ENCODE measurements at regions not wholly inside any gene's neighbourhood (a gene's known extent, or its start where the extent isn't known, plus 50 kb on each side); places are given as distances from the start of the nearest gene placed in this dataset.
A peak's percentile ranks its signal among the peaks of the same experiment; 100 is the strongest.

DNA sequence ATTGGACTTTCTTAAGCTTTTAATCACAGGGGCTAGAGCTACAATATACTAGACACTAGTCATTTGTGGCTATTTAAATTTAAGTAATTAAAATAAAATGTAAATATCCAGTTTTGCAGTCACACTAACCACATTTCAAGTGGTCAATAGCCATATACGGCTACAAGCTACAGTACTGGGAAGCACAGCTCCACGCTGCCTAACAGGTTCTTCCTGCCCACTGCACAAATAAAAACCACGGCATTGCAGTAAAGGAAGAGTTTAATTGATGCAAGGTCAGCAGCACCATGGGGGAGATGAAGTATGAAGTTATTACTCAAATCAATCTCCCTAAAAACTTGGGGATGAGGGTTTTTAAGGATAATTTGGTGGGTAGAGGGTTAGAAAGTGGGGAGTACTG, 134.1 kb downstream of the LURAP1L start:
- DNase-seq (peak in 1 of 3 donors; percentile 42), ATAC-seq (ENCODE audit: insufficient read depth, low FRiP score) (no peak)
- no peak overlapping the region for H3K9ac ChIP-seq (ENCODE audit: insufficient read depth in 1 of 2, low read length in 2 of 2)
- H3K27me3 ChIP-seq (ENCODE audit: control insufficient read depth in 3 of 3, insufficient read depth in 3 of 3, low read length in 2 of 3) = no peaks in the 10 kb centered on the region
- TF ChIP-seq, protein P1, sequence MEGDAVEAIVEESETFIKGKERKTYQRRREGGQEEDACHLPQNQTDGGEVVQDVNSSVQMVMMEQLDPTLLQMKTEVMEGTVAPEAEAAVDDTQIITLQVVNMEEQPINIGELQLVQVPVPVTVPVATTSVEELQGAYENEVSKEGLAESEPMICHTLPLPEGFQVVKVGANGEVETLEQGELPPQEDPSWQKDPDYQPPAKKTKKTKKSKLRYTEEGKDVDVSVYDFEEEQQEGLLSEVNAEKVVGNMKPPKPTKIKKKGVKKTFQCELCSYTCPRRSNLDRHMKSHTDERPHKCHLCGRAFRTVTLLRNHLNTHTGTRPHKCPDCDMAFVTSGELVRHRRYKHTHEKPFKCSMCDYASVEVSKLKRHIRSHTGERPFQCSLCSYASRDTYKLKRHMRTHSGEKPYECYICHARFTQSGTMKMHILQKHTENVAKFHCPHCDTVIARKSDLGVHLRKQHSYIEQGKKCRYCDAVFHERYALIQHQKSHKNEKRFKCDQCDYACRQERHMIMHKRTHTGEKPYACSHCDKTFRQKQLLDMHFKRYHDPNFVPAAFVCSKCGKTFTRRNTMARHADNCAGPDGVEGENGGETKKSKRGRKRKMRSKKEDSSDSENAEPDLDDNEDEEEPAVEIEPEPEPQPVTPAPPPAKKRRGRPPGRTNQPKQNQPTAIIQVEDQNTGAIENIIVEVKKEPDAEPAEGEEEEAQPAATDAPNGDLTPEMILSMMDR (IDR thresholded peaks at IDR 0.05; ENCODE audit: control extremely low read depth, extremely low read depth) = no peak
- peaks cover 0 to 2% (median 0%) of the 10 kb centered on the region in 4 donors for H3K9me3 ChIP-seq (ENCODE audit: control insufficient read depth in 4 of 4, insufficient read depth in 3 of 4, low read length in 3 of 4)
- H3K4me3 ChIP-seq = no peak overlapping the region
- H3K36me3 ChIP-seq (ENCODE audit: control insufficient read depth in 4 of 4, insufficient read depth in 4 of 4, low read length in 4 of 4) = no peaks in the 10 kb centered on the region
- 46 to 47% methylated on average over 3 of the region's 3 CpGs for WGBS, 2 donors
- no peaks in the 10 kb centered on the region for H3K4me1 ChIP-seq (ENCODE audit: control insufficient read depth in 5 of 5, insufficient read depth in 5 of 5, low read length in 5 of 5)
- H3K27ac ChIP-seq (ENCODE audit: low read depth in 1 of 2, low read length in 1 of 2) = no peak overlapping the region

DNA sequence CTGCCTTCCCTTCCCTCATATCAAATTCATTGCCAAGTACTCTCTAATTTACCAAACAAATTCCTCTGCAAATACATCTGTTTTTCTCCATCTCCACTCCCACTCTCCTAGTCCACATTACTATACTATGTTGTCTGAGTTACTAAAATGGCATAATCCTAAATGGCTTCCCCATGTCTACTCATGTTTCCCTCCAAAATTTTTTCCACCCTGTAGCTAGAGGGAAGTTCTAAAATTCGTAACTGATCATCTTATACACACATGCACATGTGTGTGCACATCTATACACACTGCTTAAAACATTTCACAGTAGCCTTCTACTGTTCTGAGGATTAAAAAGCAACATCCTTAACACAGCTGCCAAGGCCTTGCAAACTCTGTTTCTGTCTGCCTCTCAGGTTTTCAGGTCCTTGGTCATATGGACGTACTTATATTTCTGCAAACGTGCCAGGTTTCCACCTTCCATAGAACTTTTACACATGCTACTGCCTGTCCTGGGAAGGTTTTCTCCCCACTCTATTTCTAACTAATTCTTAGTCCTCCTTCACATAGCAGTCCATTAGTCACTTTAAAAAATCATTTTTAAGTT, 140.6 kb downstream of the LURAP1L start:
- no peak overlapping the region for H3K4me3 ChIP-seq
- WGBS, 2 donors = 81 to 86% methylated on average over 3 of the region's 3 CpGs
- no peaks in the 10 kb centered on the region for H3K27me3 ChIP-seq (ENCODE audit: control insufficient read depth in 3 of 3, insufficient read depth in 3 of 3, low read length in 2 of 3)

DNA sequence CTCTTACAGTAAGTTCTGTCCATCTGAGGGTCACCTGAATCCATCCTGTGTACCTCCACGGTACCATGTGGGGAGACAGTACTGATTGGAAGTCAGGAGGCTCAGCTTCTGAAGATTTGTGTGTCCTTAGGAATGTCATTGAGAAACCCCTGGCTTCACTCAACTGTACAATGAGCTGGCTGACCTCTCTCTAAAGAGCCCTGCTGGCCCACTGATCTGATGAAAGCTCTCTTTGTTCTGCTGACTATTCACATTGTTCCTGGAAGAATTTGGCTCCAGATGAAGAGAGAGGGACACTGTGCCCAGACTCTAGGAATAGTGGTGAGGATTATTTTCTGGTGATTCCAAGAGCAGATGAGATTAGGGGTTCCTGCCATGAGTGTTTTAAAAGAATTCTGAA, 141.2 kb downstream of the LURAP1L start:
- peaks cover 0 to 3% (median 0%) of the 10 kb centered on the region in 5 donors for H3K4me1 ChIP-seq (ENCODE audit: control insufficient read depth in 5 of 5, insufficient read depth in 5 of 5, low read length in 5 of 5)
- no peak overlapping the region for H3K27ac ChIP-seq (ENCODE audit: low read depth in 1 of 2, low read length in 1 of 2)
- no peaks in the 10 kb centered on the region for H3K36me3 ChIP-seq (ENCODE audit: control insufficient read depth in 4 of 4, insufficient read depth in 4 of 4, low read length in 4 of 4)
- WGBS, 2 donors = 74 to 76% methylated on average over 1 of the region's 1 CpG
- ATAC-seq (ENCODE audit: insufficient read depth, low FRiP score) (no peak), DNase-seq (peak; percentile 24 to 67 (median 50))
- no peak overlapping the region for H3K4me3 ChIP-seq
- no peak overlapping the region for H3K9ac ChIP-seq (ENCODE audit: insufficient read depth in 1 of 2, low read length in 2 of 2)
- TF ChIP-seq, protein P1 (IDR thresholded peaks at IDR 0.05; ENCODE audit: control extremely low read depth, extremely low read depth) = no peak
- H3K9me3 ChIP-seq (ENCODE audit: control insufficient read depth in 4 of 4, insufficient read depth in 3 of 4, low read length in 3 of 4) = peaks cover 0 to 2% (median 0%) of the 10 kb centered on the region in 4 donors
- H3K27me3 ChIP-seq (ENCODE audit: control insufficient read depth in 3 of 3, insufficient read depth in 3 of 3, low read length in 2 of 3) = no peaks in the 10 kb centered on the region

More for the DNA sequence above, 140.6 kb downstream of the LURAP1L start:
- Histone ChIP-seq H3K36me3 (ENCODE audit: control insufficient read depth in 4 of 4, insufficient read depth in 4 of 4, low read length in 4 of 4) (no peaks in the 10 kb centered on the region), H3K27ac (ENCODE audit: low read depth in 1 of 2, low read length in 1 of 2) (no peak overlapping the region), H3K9me3 (ENCODE audit: control insufficient read depth in 4 of 4, insufficient read depth in 3 of 4, low read length in 3 of 4) (peaks cover 0 to 2% (median 0%) of the 10 kb centered on the region in 4 donors), H3K9ac (ENCODE audit: insufficient read depth in 1 of 2, low read length in 2 of 2) (no peak overlapping the region), H3K4me1 (ENCODE audit: control insufficient read depth in 5 of 5, insufficient read depth in 5 of 5, low read length in 5 of 5) (peaks cover 0 to 3% (median 0%) of the 10 kb centered on the region in 5 donors)
- DNase-seq = no peak
- TF ChIP-seq, protein P1 (IDR thresholded peaks at IDR 0.05; ENCODE audit: control extremely low read depth, extremely low read depth) = no peak
- ATAC-seq (ENCODE audit: insufficient read depth, low FRiP score) = no peak

DNA sequence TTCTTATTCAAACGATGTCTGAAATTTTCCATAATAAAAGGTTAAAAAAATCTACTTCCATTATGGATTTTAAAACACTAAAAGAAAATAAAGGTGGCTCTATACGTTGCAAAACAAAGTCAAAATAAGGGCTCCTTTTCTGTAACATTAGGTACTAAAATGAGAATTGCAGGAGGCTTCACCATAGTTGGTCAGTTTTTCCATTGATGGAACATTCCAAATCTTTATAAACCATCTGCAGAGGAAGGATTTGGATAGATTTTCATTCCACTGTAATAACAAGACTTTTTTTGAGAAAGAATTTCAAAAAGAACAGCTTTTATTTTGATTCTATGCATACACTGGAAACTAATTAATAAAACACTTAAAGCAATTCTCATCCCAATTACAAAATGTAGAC, 145.6 kb downstream of the LURAP1L start:
- WGBS, 2 donors = 71 to 84% methylated on average over 2 of the region's 2 CpGs
- H3K27me3 ChIP-seq (ENCODE audit: control insufficient read depth in 3 of 3, insufficient read depth in 3 of 3, low read length in 2 of 3) = no peaks in the 10 kb centered on the region

More for the DNA sequence above, 145.6 kb downstream of the LURAP1L start:
- Histone ChIP-seq H3K36me3 (ENCODE audit: control insufficient read depth in 4 of 4, insufficient read depth in 4 of 4, low read length in 4 of 4) (no peaks in the 10 kb centered on the region), H3K27ac (ENCODE audit: low read depth in 1 of 2, low read length in 1 of 2) (no peak overlapping the region), H3K9ac (ENCODE audit: insufficient read depth in 1 of 2, low read length in 2 of 2) (no peak overlapping the region), H3K9me3 (ENCODE audit: control insufficient read depth in 4 of 4, insufficient read depth in 3 of 4, low read length in 3 of 4) (no peaks in the 10 kb centered on the region), H3K4me3 (no peak overlapping the region), H3K4me1 (ENCODE audit: control insufficient read depth in 5 of 5, insufficient read depth in 5 of 5, low read length in 5 of 5) (peaks cover 2 to 10% (median 7%) of the 10 kb centered on the region in 5 donors)
- no peak for DNase-seq
- TF ChIP-seq, protein P1 (IDR thresholded peaks at IDR 0.05; ENCODE audit: control extremely low read depth, extremely low read depth) = no peak
- ATAC-seq (ENCODE audit: insufficient read depth, low FRiP score) = no peak

All from lung (tissue), 11 donors.